ENCODE measurements at regions not wholly inside any gene's neighbourhood (a gene's known extent, or its start where the extent isn't known, plus 50 kb on each side); places are given as distances from the start of the nearest gene placed in this dataset.
A peak's percentile ranks its signal among the peaks of the same experiment; 100 is the strongest.
"Not testable (repeated sequence)": the region's sequence is repeated elsewhere in the genome, so short reads cannot be mapped to it uniquely, and the experiment has no call there.

DNA sequence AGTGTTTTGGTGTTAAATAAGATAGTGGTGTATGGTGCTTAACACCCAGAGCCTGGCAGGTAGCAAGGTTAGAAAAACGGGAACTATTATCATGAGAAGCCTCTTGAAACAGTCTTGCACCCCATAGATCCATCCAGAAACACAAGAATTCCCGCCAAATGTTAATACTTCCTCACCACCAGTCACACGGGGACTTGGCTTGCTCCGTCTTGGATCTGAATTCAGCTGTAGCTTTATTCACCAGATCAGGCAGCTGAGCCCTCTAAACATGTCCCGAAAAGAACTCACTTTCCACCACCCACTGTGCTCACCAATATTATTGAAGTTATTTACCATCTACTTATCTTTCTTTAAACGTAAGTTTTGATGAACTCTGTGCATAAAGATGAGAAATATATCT lies 101.6 kb upstream of the PTPN3 start:
- DNase-seq = no peak

DNA sequence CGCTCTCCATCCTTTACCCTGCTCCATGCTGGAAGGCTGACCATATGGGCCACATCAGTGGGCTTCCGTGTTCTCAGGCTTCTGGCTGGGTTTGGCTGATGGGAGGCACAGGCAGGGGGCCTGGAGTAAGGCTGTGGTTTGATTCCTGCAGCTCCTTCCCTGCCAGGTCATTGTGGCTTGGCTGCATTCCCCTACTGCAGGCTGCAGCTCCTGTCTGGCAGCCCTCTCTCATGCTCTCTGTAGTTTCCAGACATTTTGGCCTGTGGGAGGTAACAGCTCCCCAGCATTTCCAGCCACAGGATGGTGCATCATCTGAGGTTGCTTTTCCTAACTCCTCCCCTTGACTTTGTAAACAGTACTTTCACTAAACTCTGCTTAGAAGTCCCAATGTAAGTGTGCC lies 102.0 kb upstream of the PTPN3 start:
- no peak for DNase-seq

GRCh38 chr9:109601181-109601580 lies 103.1 kb upstream of the PTPN3 start:
- DNase-seq = no peak

DNA sequence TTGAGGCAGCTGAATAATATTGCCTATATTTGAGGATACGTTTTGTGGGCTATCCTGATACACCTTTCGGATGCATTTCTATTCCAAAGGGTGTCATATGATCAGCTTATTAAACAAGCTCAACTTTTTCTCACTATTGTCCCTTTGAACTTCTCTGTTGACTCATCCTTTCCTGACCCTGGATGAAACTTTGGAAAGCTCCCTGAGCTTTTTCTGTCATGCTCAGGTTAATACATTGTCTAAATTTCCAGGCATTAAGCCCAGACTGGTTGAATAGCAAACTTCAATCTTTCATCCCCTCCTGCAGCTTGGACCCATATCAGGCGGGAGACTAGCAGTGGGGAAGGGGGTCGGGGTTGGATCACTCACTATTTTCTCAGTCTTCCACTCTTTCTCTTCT lies 104.9 kb upstream of the PTPN3 start:
- no peak for DNase-seq

DNA sequence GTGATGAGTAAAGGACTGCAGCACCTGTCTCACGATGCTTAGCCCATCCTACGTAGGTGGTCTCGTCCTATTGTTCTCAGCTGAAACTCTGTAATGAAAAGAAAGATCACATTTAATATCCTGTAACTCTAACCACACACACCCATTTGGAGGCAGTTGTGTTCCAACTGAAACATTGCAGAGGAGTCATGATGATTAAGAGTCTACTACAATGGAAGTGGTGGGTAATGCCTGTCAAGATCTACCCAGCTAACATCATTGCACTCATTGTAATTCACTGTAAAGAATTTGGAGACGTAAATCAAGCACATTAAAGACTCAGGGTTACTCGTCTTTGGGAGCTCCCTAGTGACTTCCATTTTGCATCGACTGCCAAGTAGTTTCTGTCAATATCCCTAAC lies 106.0 kb upstream of the PTPN3 start:
- no peak for DNase-seq

GRCh38 chr9:109604781-109605180 lies 106.7 kb upstream of the PTPN3 start:
- no peak for DNase-seq

DNA sequence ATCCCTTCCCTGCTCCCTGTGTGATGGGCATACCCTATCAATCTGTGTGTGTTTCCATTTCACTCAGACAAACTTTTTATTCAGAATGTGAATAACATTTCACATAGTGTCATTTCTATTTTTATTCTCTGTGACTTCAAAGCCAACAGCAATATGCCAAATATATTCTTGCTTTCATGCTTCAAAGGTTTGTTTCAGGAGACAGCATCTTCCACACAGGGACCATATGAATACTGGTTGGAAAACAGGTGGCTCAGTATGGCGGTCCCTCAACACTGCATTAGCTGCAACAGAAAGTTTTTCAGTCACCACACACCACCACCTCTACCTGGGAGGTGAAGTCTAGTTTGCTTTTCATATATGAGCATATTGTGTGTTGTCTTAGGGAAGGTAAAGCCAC lies 111.0 kb upstream of the PTPN3 start:
- no peak for DNase-seq

DNA sequence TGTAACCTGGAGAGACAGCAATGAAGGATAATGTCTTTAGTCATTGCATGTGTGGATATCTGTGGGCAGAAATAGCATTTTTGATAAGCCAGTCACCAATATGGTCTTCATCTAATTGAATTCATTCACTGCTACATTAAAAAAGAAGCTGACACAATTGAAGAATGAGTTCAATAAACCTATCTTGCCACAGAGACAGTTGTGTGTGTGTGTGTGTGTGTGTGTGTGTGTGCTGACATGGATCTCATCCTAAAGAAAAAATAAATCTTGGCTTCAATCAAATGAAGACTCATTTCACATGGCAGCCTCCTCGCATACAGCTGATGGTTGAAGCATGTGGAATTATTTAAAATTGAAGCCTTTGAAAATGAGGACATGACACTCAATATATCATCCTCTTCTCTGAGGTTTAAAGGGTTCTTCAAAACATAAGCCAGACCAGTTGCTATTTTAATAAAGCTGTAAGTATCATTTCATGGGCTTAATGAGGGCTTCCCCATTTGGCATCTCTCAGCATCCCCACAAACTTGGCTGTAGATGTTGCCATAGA lies 118.5 kb upstream of the PTPN3 start:
- DNase-seq = no peak

GRCh38 chr9:109619310-109619709 lies 121.2 kb upstream of the PTPN3 start:
- DNase-seq = no peak

DNA sequence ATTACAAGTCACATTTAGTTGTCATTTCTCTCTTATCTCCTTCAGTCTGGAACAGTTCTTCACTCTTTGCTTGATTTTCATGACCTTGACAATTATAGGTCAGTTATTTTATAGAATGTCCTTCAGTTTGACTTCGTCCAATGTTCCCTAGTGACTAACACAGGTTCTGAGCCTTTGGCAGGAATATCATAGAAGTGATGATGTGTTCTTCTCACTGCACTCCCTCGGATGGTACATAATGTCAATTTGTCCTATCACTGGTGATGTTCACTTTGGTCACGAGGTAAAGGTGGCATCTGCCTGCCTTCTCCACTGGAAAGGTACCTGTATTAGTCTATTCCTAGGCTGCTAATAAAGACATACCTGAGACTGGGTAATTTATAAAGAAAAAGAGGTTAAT lies 126.0 kb upstream of the PTPN3 start:
- no peak for DNase-seq

- DNase-seq = no peak
These were observed 126.8 kb upstream of the PTPN3 start for GRCh38 chr9:109624896-109625295.

GRCh38 chr9:109627042-109627441 lies 128.9 kb upstream of the PTPN3 start:
- DNase-seq = no peak

- DNase-seq = no peak
These were observed 131.5 kb upstream of the PTPN3 start for GRCh38 chr9:109629615-109630014.

DNA sequence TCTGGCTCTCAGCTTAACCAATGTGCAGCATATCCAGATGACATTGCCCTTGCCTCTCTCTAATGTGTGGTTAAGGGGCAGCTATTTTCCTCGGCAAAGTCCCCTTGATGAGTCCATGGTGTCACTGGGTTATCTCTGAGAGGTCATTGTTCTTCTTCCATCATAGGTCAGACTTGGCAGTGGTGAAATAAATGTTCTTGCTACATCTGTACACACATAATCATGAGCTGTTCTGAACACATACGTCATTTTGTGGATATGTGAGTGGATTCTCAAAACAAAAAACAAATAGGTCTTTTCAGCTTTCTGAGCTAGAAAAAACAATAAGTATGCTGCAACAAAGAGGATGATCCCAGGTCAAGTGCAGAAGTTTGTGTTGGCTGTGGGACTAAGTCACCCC lies 134.7 kb upstream of the PTPN3 start:
- DNase-seq = no peak

DNA sequence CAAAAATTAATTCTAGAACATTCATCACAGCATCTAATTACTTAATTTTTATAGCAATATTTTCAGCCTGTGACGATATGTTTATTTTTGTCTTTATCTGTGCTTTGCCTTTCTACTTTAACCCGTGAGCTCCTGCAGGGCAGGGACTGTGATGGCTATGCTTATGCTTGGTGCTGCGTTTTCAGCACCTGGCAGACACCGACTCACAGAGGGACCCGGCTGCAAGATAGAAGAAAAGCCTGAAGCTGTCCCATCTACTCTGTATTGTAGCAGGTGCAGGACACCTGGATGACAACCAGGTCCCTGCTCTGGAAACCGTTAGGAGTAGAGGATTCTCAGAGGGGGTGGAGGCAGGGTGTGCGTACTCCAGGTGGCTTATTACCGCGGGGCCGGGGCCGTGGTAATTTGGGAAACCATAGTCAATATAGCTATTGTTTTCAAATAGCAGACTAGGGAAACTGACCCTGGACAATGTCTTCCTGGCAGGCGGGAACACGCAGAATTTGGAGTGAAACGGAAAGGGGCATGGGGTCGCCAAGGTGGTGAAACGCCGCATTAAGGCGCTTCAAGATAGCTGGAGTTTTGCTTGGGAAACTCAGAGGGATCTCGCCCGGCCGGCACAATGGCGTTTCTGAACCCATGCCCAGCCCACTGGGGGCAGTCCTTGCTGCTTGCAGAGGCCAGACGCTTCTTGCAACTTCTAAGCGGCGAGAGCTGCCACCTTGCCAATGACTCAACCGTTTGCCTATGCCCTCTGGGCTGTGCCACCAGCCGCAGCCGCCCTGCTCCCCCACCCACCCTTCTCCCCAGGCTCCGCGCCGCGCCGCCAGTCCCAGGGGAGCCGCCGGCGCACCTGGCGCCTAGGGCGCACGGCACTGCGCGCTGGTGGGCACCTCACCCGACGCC lies 140.1 kb upstream of the PALM2AKAP2 start:
- DNase-seq = no peak

DNA sequence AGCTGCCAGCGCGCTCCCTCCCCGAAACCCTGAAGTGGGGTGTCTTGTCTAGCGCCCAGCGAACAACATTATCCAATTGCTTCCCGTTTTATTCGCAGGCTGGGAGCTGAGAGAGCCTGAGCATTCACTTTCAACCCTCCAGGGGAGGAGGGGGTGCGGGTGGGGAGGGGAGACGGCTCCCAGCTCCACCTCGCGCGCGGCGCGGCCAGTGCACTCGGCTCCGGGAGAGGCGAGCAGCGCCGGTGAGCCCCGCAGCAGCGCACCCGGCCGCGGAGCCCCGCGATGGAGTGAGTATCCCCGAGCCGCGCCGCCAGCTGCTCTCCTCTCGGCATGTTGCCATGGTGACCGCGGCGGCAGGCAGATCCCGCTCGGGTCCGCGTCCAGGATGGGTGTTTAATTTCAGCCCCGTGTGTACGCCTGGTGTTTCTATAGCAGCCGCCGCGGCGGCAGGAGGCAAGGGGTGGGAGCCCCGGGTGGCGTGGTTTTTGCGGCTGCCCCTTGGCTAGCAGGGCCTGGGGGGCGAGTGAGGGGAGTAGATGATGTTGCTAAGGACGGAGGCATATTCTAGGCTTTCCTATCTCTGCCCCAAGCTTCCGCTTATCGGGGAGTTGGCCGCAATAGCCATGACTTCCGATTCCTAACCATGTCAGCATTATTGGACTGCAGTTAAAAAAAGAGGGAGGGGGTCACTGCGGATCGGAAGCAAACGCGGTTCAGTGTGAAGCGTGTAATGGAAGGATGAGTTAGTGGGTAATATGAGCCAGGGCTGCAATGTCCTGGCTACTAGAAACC lies 139.2 kb upstream of the PALM2AKAP2 start:
- DNase-seq = no peak

- no peak for DNase-seq
These were observed 138.7 kb upstream of the PALM2AKAP2 start for GRCh38 chr9:109641372-109641659.

DNA sequence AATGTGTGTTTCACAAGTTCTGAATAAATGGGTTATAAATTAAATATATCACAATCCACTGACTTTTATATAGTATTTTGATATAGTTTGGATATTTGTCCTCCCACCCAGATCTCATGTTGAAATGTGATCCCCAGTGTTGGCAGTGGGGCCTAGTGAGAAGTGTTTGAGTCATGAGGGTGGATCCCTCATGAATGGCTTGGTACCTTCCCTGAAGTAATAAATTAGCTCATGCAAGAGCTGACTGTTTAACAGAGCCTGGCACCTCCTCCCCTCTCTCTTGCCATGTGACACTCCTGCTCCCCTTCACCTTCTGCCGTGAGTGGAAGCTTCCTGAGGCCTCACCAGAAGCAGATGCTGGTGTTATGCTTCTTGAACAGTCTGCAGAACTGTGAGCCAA lies 127.9 kb upstream of the PALM2AKAP2 start:
- no peak for DNase-seq

DNA sequence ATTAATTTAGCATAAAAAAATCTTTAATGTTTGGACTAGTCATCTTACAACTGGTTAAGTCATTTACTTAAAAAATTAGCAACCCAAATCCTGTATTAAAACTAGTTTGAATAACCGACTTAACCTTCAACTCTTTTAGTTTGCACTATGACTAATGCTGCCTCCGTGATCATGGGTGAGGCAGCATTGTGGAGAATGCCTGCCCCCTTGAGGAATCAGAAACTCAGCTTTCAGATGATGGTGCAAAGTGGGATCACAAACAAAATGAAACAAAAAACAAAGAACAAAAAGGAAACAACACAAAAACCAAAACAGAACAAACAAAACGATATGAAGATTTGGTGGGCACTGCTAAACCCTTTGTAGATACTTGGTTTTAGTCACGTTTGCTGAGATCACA lies 127.0 kb upstream of the PALM2AKAP2 start:
- peak in 1 of 5 donors; percentile 7 for DNase-seq

DNA sequence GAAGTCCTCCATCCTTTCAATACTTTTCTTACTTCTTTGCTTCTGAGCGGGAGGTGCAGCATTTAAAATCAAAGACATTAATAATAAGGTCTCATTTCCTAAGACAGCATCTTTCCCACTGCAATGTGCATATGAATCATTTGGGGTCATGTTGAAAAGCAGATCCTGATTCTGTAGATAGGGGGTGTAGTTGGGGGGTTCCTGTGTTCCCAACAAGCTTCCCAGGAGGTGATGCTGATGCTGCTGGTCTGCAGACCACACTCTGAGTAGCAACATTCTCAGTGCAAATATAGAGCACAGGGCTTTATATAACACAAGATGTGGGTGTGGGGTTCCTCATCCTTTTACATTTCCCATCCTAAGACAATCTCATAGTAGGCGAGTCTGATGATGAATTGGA lies 126.5 kb upstream of the PALM2AKAP2 start:
- DNase-seq = no peak

- not testable (repeated sequence) for DNase-seq
These were observed 116.0 kb upstream of the PALM2AKAP2 start for GRCh38 chr9:109663978-109664377.

- not testable (repeated sequence) for DNase-seq
These were observed 114.3 kb upstream of the PALM2AKAP2 start for GRCh38 chr9:109665736-109666135.

DNA sequence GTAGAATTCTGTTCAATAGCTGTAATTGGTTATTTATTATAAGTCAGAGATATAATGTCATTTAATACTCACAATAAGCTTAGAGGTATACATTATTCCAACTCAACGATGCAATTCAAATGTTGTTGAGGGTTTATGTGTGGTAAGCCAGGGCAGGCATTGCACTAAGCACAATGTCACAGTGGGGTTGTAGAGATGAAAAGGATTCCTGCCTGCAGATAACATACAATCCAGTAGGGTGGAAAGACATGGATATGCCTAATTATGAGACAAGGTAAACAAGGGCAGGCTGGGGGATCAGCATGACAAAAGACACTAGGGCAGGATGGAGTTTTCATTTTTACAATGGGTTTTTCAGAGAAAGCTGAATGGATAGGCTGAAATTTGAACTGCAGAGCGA lies 98.7 kb upstream of the PALM2AKAP2 start:
- DNase-seq = no peak

GRCh38 chr9:109682227-109682626 lies 97.8 kb upstream of the PALM2AKAP2 start:
- no peak for DNase-seq

Measured in T-helper 1 cell (primary cell).